Omental fat pad (tissue), 3 donors: ENCODE measurements at regions not wholly inside any gene's neighbourhood (a gene's known extent, or its start where the extent isn't known, plus 50 kb on each side); places are given as distances from the start of the nearest gene placed in this dataset.

Experiments used
- ATAC-seq: fragments of 150-250 bp; one replicate; pipeline ENCODE4 v1.9.1; 2016; ENCODE audit warnings: mild to moderate bottlenecking, moderate library complexity; ENCODE audit not compliant: low FRiP score
- DNase-seq: peaks from one replicate; pipeline ENCODE4 v3.0.0-alpha.2; 2019; ENCODE audit warnings: low spot score
- TF ChIP-seq, protein P1 (sequence below), 3 donors: fragments of 450-650 bp; IDR thresholded peaks; one replicate each; pipeline ENCODE4 v1.5.1; 2016 to 2017; ENCODE audit warnings: antibody characterized with exemption in 3 of 3, mild to moderate bottlenecking in 3 of 3, moderate library complexity in 2 of 3

DNA sequence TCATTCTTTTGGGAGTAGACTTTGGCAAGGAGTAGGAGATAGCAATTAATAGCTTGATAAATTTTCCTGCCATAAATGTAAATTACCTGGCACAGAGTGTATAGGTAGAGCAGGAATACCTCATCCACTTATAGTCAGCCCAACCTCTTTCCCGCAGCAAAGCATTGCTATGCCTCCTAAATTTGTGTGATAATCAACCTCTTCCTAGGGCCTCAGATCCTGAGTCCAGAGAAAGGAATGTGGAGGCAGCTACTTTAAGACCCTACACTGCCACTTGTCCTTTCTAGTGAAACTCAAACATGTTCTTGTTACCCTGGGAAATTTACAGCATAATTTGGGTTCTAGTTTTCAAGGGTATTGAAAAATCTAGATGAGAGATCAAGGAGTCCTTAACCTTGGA lies 919.0 kb downstream of the RAPGEF2 start:
- TF ChIP-seq, protein P1, sequence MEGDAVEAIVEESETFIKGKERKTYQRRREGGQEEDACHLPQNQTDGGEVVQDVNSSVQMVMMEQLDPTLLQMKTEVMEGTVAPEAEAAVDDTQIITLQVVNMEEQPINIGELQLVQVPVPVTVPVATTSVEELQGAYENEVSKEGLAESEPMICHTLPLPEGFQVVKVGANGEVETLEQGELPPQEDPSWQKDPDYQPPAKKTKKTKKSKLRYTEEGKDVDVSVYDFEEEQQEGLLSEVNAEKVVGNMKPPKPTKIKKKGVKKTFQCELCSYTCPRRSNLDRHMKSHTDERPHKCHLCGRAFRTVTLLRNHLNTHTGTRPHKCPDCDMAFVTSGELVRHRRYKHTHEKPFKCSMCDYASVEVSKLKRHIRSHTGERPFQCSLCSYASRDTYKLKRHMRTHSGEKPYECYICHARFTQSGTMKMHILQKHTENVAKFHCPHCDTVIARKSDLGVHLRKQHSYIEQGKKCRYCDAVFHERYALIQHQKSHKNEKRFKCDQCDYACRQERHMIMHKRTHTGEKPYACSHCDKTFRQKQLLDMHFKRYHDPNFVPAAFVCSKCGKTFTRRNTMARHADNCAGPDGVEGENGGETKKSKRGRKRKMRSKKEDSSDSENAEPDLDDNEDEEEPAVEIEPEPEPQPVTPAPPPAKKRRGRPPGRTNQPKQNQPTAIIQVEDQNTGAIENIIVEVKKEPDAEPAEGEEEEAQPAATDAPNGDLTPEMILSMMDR (IDR thresholded peaks at IDR 0.05), result no peak
- DNase-seq (no peak), ATAC-seq (no peak)

DNA sequence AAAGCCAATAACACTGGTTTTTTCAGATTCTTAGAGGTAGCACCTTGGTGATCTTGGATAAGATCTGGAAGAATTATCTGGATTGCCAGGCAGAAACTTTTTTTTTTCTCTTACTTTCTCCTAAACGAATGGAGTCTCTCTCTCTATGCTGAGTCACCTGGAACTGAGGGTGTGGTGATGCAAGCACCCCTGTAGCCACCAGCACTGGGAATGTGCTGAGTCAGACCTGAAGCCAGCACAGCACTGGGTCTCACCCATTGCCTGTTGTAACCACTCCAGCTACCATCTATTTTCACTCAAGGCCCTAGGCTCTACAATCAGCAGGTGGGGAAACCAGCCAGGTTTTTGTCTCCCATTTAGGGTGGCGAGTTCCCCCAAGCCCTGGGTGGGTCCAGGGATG lies 923.8 kb downstream of the RAPGEF2 start:
- TF ChIP-seq, protein P1 (IDR thresholded peaks at IDR 0.05), result no peak
- ATAC-seq, result no peak
- DNase-seq, result no peak

DNA sequence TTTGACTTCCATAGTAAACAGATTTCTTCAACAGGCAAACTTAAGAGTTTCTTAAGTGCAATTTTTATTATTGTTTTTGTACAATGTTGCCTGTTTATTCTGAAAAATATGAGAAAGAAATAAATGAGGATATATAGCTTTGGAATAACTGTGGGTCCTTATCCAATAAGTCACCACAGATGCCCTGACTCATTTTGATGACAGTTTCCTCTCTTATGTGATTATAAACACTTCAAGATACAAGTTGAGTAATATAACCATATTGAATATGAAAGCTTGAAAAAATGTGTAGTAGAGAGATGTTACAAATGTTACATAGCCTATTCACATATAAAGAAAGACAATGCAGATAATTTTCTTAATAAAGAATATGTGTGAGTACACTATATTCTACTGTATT lies 931.6 kb downstream of the RAPGEF2 start:
- TF ChIP-seq, protein P1 (IDR thresholded peaks at IDR 0.05), result no peak
- DNase-seq, result no peak
- ATAC-seq, result no peak

- no peak for ATAC-seq
- TF ChIP-seq, protein P1 (IDR thresholded peaks at IDR 0.05), result no peak
Observed at GRCh38 chr4:160038615-160039014, 935.7 kb downstream of the RAPGEF2 start.

GRCh38 chr4:160044693-160045092 lies 941.8 kb downstream of the RAPGEF2 start:
- TF ChIP-seq, protein P1 (IDR thresholded peaks at IDR 0.05), result no peak
- ATAC-seq (no peak), DNase-seq (no peak)

More at GRCh38 chr4:160038615-160039014, 935.7 kb downstream of the RAPGEF2 start:
- DNase-seq, result no peak

- DNase-seq, result no peak
- TF ChIP-seq, protein P1 (IDR thresholded peaks at IDR 0.05), result no peak
- ATAC-seq, result no peak
Observed at GRCh38 chr4:160082432-160083207, 979.7 kb downstream of the RAPGEF2 start.

GRCh38 chr4:160091631-160092030 lies 988.8 kb downstream of the RAPGEF2 start:
- DNase-seq (no peak), ATAC-seq (no peak)
- TF ChIP-seq, protein P1 (IDR thresholded peaks at IDR 0.05), result no peak
